HG03103 (cell line): ENCODE measurements at regions not wholly inside any gene's neighbourhood (a gene's known extent, or its start where the extent isn't known, plus 50 kb on each side); places are given as distances from the start of the nearest gene placed in this dataset.
"Not testable (repeated sequence)": the region's sequence is repeated elsewhere in the genome, so short reads cannot be mapped to it uniquely, and the experiment has no call there.

Source experiments
- ATAC-seq: cut with Tn5 transposase; IDR thresholded peaks from one replicate; pipeline ENCODE4 v1.9.1; 2021; ENCODE audit warnings: low read depth; ENCODE audit not compliant: unreplicated experiment

GRCh38 chr2:236479814-236480213, 89.8 kb upstream of the ACKR3 start:
- no peak for ATAC-seq

- ATAC-seq: no peak
Observed at GRCh38 chr2:236483102-236483501, 86.5 kb upstream of the ACKR3 start.

GRCh38 chr2:236485519-236485918, 84.1 kb upstream of the ACKR3 start:
- no peak for ATAC-seq

- ATAC-seq: not testable (repeated sequence)
Observed at GRCh38 chr2:236489083-236489482, 80.5 kb upstream of the ACKR3 start.

GRCh38 chr2:236489895-236490404, 79.7 kb upstream of the ACKR3 start:
- no peak for ATAC-seq

- no peak for ATAC-seq
Observed at GRCh38 chr2:236496340-236496739, 73.3 kb upstream of the ACKR3 start.

- no peak for ATAC-seq
Observed at GRCh38 chr2:236498369-236498768, 71.3 kb upstream of the ACKR3 start.

- ATAC-seq: no peak
Observed at GRCh38 chr2:236499691-236500578, 69.7 kb upstream of the ACKR3 start.

GRCh38 chr2:236501026-236501425, 68.6 kb upstream of the ACKR3 start:
- ATAC-seq: no peak

- no peak for ATAC-seq
Observed at GRCh38 chr2:236501531-236501930, 68.1 kb upstream of the ACKR3 start.

GRCh38 chr2:236503100-236503499, 66.5 kb upstream of the ACKR3 start:
- ATAC-seq: no peak

GRCh38 chr2:236503583-236503982, 66.0 kb upstream of the ACKR3 start:
- ATAC-seq: no peak

- no peak for ATAC-seq
Observed at GRCh38 chr2:236505041-236505440, 64.6 kb upstream of the ACKR3 start.

GRCh38 chr2:236505648-236506047, 64.0 kb upstream of the ACKR3 start:
- no peak for ATAC-seq

- ATAC-seq: no peak
Observed at GRCh38 chr2:236507393-236508085, 62.1 kb upstream of the ACKR3 start.

- no peak for ATAC-seq
Observed at GRCh38 chr2:236508466-236508865, 61.2 kb upstream of the ACKR3 start.

- no peak for ATAC-seq
Observed at GRCh38 chr2:236510034-236510433, 59.6 kb upstream of the ACKR3 start.

GRCh38 chr2:236511266-236511665, 58.4 kb upstream of the ACKR3 start:
- ATAC-seq: no peak

- ATAC-seq: no peak
Observed at GRCh38 chr2:236512267-236512666, 57.4 kb upstream of the ACKR3 start.

GRCh38 chr2:236512902-236513435, 56.7 kb upstream of the ACKR3 start:
- ATAC-seq: peak; percentile 83

- no peak for ATAC-seq
Observed at GRCh38 chr2:236513956-236514355, 55.7 kb upstream of the ACKR3 start.
